PC-9 (cell line): ENCODE measurements at regions not wholly inside any gene's neighbourhood (a gene's known extent, or its start where the extent isn't known, plus 50 kb on each side); places are given as distances from the start of the nearest gene placed in this dataset.

Experiments used
- CTCF ChIP-seq: fragments of 200-600 bp; sonication (generic); conservative IDR thresholded peaks from 2 replicates; pipeline ENCODE4 v1.6.1; 2017; ENCODE audit warnings: mixed run types, antibody characterized with exemption, mild to moderate bottlenecking, moderate library complexity
- EZH2 ChIP-seq: fragments of 200-600 bp; sonication (generic); IDR thresholded peaks from 2 replicates; pipeline ENCODE4 v1.8.0; 2017; ENCODE audit warnings: antibody characterized with exemption, low read depth

DNA sequence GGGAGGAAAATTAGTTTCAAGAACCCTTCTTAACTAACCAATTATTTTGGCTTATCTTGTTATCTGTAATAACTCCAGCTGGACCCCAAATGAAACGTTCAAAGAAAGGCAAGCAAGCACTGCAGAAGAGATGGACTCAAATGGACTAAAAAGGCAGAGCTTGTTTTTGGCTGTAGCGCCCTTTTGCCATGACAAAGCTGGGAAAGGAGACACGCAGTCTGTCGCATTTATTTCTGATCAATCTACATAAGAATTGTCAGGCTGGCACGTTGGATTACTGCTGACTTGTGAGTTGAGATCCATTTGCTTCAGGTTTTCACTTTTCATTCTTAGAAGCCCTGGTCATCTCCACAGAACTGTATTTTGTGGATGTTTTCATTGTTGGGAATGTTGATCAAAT lies 402.9 kb downstream of the TMEM182 start:
- no peak for TF ChIP-seq CTCF
- TF ChIP-seq EZH2, result no peak
